ENCODE measurements at regions not wholly inside any gene's neighbourhood (a gene's known extent, or its start where the extent isn't known, plus 50 kb on each side); places are given as distances from the start of the nearest gene placed in this dataset.

- no peak for DNase-seq (ENCODE audit: low read depth, low spot score)
Observed at GRCh38 chr2:8266563-8266962, 415.3 kb upstream of the ID2 start.

GRCh38 chr2:8267048-8267447 lies 414.8 kb upstream of the ID2 start:
- no peak for DNase-seq (ENCODE audit: low read depth, low spot score)

- DNase-seq (ENCODE audit: low read depth, low spot score) = no peak
Observed at GRCh38 chr2:8267721-8268120, 414.1 kb upstream of the ID2 start.

GRCh38 chr2:8268172-8268783 lies 413.6 kb upstream of the ID2 start:
- no peak for DNase-seq (ENCODE audit: low read depth, low spot score)

GRCh38 chr2:8270699-8271098 lies 411.2 kb upstream of the ID2 start:
- DNase-seq (ENCODE audit: low read depth, low spot score) = no peak

GRCh38 chr2:8271461-8271860 lies 410.4 kb upstream of the ID2 start:
- no peak for DNase-seq (ENCODE audit: low read depth, low spot score)

- no peak for DNase-seq (ENCODE audit: low read depth, low spot score)
Observed at GRCh38 chr2:8276026-8276425, 405.8 kb upstream of the ID2 start.

GRCh38 chr2:8277921-8278571 lies 403.8 kb upstream of the ID2 start:
- DNase-seq (ENCODE audit: low read depth, low spot score) = no peak

- no peak for DNase-seq (ENCODE audit: low read depth, low spot score)
Observed at GRCh38 chr2:8278709-8279354, 403.0 kb upstream of the ID2 start.

GRCh38 chr2:8279506-8279905 lies 402.4 kb upstream of the ID2 start:
- no peak for DNase-seq (ENCODE audit: low read depth, low spot score)

GRCh38 chr2:8281234-8281633 lies 400.6 kb upstream of the ID2 start:
- no peak for DNase-seq (ENCODE audit: low read depth, low spot score)

GRCh38 chr2:8281950-8282857 lies 399.7 kb upstream of the ID2 start:
- DNase-seq (ENCODE audit: low read depth, low spot score) = no peak

- no peak for DNase-seq (ENCODE audit: low read depth, low spot score)
Observed at GRCh38 chr2:8282858-8283252, 399.0 kb upstream of the ID2 start.

GRCh38 chr2:8285081-8285480 lies 396.8 kb upstream of the ID2 start:
- DNase-seq (ENCODE audit: low read depth, low spot score) = peak; percentile 42

GRCh38 chr2:8285898-8286297 lies 396.0 kb upstream of the ID2 start:
- no peak for DNase-seq (ENCODE audit: low read depth, low spot score)

GRCh38 chr2:8288206-8288605 lies 393.6 kb upstream of the ID2 start:
- no peak for DNase-seq (ENCODE audit: low read depth, low spot score)

GRCh38 chr2:8289111-8289510 lies 392.7 kb upstream of the ID2 start:
- no peak for DNase-seq (ENCODE audit: low read depth, low spot score)

- DNase-seq (ENCODE audit: low read depth, low spot score) = no peak
Observed at GRCh38 chr2:8290771-8291352, 391.0 kb upstream of the ID2 start.

- no peak for DNase-seq (ENCODE audit: low read depth, low spot score)
Observed at GRCh38 chr2:8296306-8296705, 385.6 kb upstream of the ID2 start.

GRCh38 chr2:8297376-8298231 lies 384.3 kb upstream of the ID2 start:
- DNase-seq (ENCODE audit: low read depth, low spot score) = no peak

GRCh38 chr2:8298783-8299182 lies 383.1 kb upstream of the ID2 start:
- no peak for DNase-seq (ENCODE audit: low read depth, low spot score)

Data from iPS DF 19.7 (cell line).